Parathyroid adenoma (tissue), 2 donors: ENCODE measurements at regions not wholly inside any gene's neighbourhood (a gene's known extent, or its start where the extent isn't known, plus 50 kb on each side); places are given as distances from the start of the nearest gene placed in this dataset.

Experiments
- H2AFZ ChIP-seq: fragments of 300-600 bp; sonication (generic); one replicate; pipeline ENCODE4 v1.7.0; 2017; ENCODE audit warnings: antibody characterized with exemption, mild to moderate bottlenecking
- H3K27ac ChIP-seq: fragments of 300-600 bp; sonication (generic); one replicate; pipeline ENCODE4 v1.7.0; 2017
- H3K27me3 ChIP-seq: fragments of 300-600 bp; sonication (generic); one replicate; pipeline ENCODE4 v1.7.0; 2017; ENCODE audit warnings: low read length; ENCODE audit not compliant: control insufficient read depth, insufficient read depth
- H3K36me3 ChIP-seq: fragments of 300-600 bp; sonication (generic); one replicate; pipeline ENCODE4 v1.7.0; 2017; ENCODE audit warnings: low read length; ENCODE audit not compliant: control insufficient read depth, insufficient read depth
- H3K4me1 ChIP-seq: fragments of 300-600 bp; sonication (generic); one replicate; pipeline ENCODE4 v1.7.0; 2017; ENCODE audit warnings: control low read depth
- H3K4me2 ChIP-seq: fragments of 300-600 bp; sonication (generic); one replicate; pipeline ENCODE4 v1.7.0; 2017; ENCODE audit warnings: low read length
- H3K4me3 ChIP-seq: fragments of 300-600 bp; sonication (generic); one replicate; pipeline ENCODE4 v1.7.0; 2017; ENCODE audit warnings: low read depth, low read length
- H3K79me2 ChIP-seq: fragments of 300-600 bp; sonication (generic); one replicate; pipeline ENCODE4 v1.7.0; 2017; ENCODE audit warnings: control low read depth
- H3K9ac ChIP-seq: fragments of 300-600 bp; sonication (generic); one replicate; pipeline ENCODE4 v1.7.0; 2017; ENCODE audit warnings: mild to moderate bottlenecking
- H3K9me3 ChIP-seq: fragments of 300-600 bp; sonication (generic); one replicate; pipeline ENCODE4 v1.7.0; 2017; ENCODE audit warnings: low read length; ENCODE audit not compliant: control insufficient read depth
- CTCF ChIP-seq: fragments of 300-600 bp; sonication (generic); IDR thresholded peaks from one replicate; pipeline ENCODE4 v1.7.0; 2017; ENCODE audit warnings: antibody characterized with exemption, mild to moderate bottlenecking
- donor health status: primary hyperparathyroidism.

- Histone ChIP-seq H3K9me3 (no peaks in the 10 kb centered on the region), H2AFZ (no peak overlapping the region), H3K27ac (no peak overlapping the region), H3K36me3 (no peaks in the 10 kb centered on the region), H3K4me2 (no peak overlapping the region), H3K4me3 (no peak overlapping the region), H3K4me1 (peaks cover 8% of the 10 kb centered on the region), H3K27me3 (no peaks in the 10 kb centered on the region), H3K79me2 (no peaks in the 10 kb centered on the region), H3K9ac (no peak overlapping the region)
- TF ChIP-seq CTCF: no peak
Observed at GRCh38 chr10:78121801-78122200, 88.1 kb downstream of the RPS24 start.

GRCh38 chr10:78124167-78124566 lies 90.5 kb downstream of the RPS24 start:
- TF ChIP-seq CTCF: no peak

GRCh38 chr10:78129211-78129610 lies 95.5 kb downstream of the RPS24 start:
- Histone ChIP-seq H3K79me2 (no peaks in the 10 kb centered on the region), H3K4me2 (no peak overlapping the region), H2AFZ (no peak overlapping the region), H3K9me3 (no peaks in the 10 kb centered on the region), H3K27ac (no peak overlapping the region), H3K9ac (no peak overlapping the region), H3K4me3 (no peak overlapping the region), H3K36me3 (no peaks in the 10 kb centered on the region), H3K27me3 (no peaks in the 10 kb centered on the region), H3K4me1 (no peaks in the 10 kb centered on the region)
- no peak for TF ChIP-seq CTCF

More at GRCh38 chr10:78124167-78124566, 90.5 kb downstream of the RPS24 start:
- Histone ChIP-seq H3K79me2 (no peaks in the 10 kb centered on the region), H3K9me3 (no peaks in the 10 kb centered on the region), H3K36me3 (no peaks in the 10 kb centered on the region), H3K27ac (no peak overlapping the region), H2AFZ (no peak overlapping the region), H3K27me3 (no peaks in the 10 kb centered on the region), H3K9ac (no peak overlapping the region), H3K4me1 (no peaks in the 10 kb centered on the region), H3K4me3 (no peak overlapping the region), H3K4me2 (no peak overlapping the region)

- TF ChIP-seq CTCF: no peak
- H3K4me3 ChIP-seq: no peak overlapping the region
- H2AFZ ChIP-seq: no peak overlapping the region
- H3K4me2 ChIP-seq: no peak overlapping the region
- H3K4me1 ChIP-seq: no peaks in the 10 kb centered on the region
- H3K27ac ChIP-seq: no peak overlapping the region
- no peaks in the 10 kb centered on the region for H3K79me2 ChIP-seq
- no peaks in the 10 kb centered on the region for H3K36me3 ChIP-seq
- no peak overlapping the region for H3K9ac ChIP-seq
- H3K9me3 ChIP-seq: no peaks in the 10 kb centered on the region
- H3K27me3 ChIP-seq: no peaks in the 10 kb centered on the region
Observed at GRCh38 chr10:78130966-78131710, 97.5 kb downstream of the RPS24 start.

GRCh38 chr10:78134773-78135306 lies 101.2 kb downstream of the RPS24 start:
- H3K27me3 ChIP-seq: no peaks in the 10 kb centered on the region
- no peaks in the 10 kb centered on the region for H3K9me3 ChIP-seq
- no peak overlapping the region for H3K27ac ChIP-seq
- no peak for TF ChIP-seq CTCF
- no peak overlapping the region for H3K9ac ChIP-seq
- no peaks in the 10 kb centered on the region for H3K4me1 ChIP-seq
- H3K79me2 ChIP-seq: no peaks in the 10 kb centered on the region
- no peaks in the 10 kb centered on the region for H3K36me3 ChIP-seq
- no peak overlapping the region for H3K4me2 ChIP-seq
- H3K4me3 ChIP-seq: no peak overlapping the region
- no peak overlapping the region for H2AFZ ChIP-seq
